Right lobe of liver (tissue), 6 donors: ENCODE measurements at regions not wholly inside any gene's neighbourhood (a gene's known extent, or its start where the extent isn't known, plus 50 kb on each side); places are given as distances from the start of the nearest gene placed in this dataset.
A peak's percentile ranks its signal among the peaks of the same experiment; 100 is the strongest.

ENCODE experiments used
- ATAC-seq, 4 donors: fragments of 200-7000 bp; cut with Tn5 transposase; one replicate each; pipeline ENCODE4 v1.9.1; 2020; ENCODE audit warnings: mild to moderate bottlenecking in 4 of 4, moderate library complexity in 4 of 4
- DNase-seq, 3 donors: peaks; one replicate each; pipeline ENCODE4 v3.0.0-alpha.2; 2020
- H3K27ac ChIP-seq, 3 donors: fragments of 200-600 bp; one replicate each; pipeline ENCODE4 v1.8.0; 2022
- H3K27me3 ChIP-seq, 2 donors: fragments of 200-600 bp; one replicate each; pipeline ENCODE4 v1.8.0; 2022
- H3K36me3 ChIP-seq, 4 donors: fragments of 200-600 bp; sonication (generic) in 1 of 4; one replicate each; pipeline versions ENCODE4 v1.5.1 to v1.8.0; 2017 to 2022; ENCODE audit warnings: control low read depth in 1 of 4
- H3K4me1 ChIP-seq, 4 donors: fragments of 200-600 bp; sonication (generic) in 1 of 4; one replicate each; pipeline versions ENCODE4 v1.5.1 to v1.8.0; 2017 to 2022; ENCODE audit warnings: control low read depth in 1 of 4
- H3K4me3 ChIP-seq, 3 donors: fragments of 200-600 bp; one replicate each; pipeline ENCODE4 v1.8.0; 2022
- H3K9me3 ChIP-seq, 4 donors: fragments of 200-600 bp; sonication (generic) in 1 of 4; one replicate each; pipeline versions ENCODE4 v1.5.1 to v1.8.0; 2017 to 2022; ENCODE audit warnings: control low read depth in 1 of 4
- CTCF ChIP-seq, 4 donors: fragments of 200-600 bp in 3 of 4; fragments of 450-650 bp in 1 of 4; IDR thresholded peaks; one replicate each; pipeline versions ENCODE4 v1.5.1 to v1.8.0; 2016 to 2022; ENCODE audit warnings: antibody characterized with exemption in 4 of 4, mild to moderate bottlenecking in 2 of 4
- POLR2A ChIP-seq: fragments of 450-650 bp; IDR thresholded peaks from one replicate; pipeline ENCODE4 v1.6.1; 2017; ENCODE audit warnings: antibody characterized with exemption, mild to moderate bottlenecking
- WGBS: methylation state at CpG from one replicate; pipeline ENCODE4 v1.1.6; 2018; ENCODE audit warnings: low coverage, low lambda C conversion rate; ENCODE audit not compliant: insufficient coverage; ENCODE audit errors: missing lambda C conversion rate; 5-methylcytosine and 5-hydroxymethylcytosine counted together
- intact Hi-C, 2 donors: fragments of 100-400 bp; cut with DNase I; formaldehyde crosslinking; loops; one replicate each; pipeline versions ENCODE4 v1.11.2 to v1.14.1; 2022
- donor health status: DM: no; HTN: yes; CAD: no.
- donor health status: DM: no; HTN: no; CAD: no.
- donor health status: DM: no; HTN: no; CAD: no.
- donor health status: DM: no; HTN: yes; CAD: no.
- donor health status: DM: no; HTN: yes; CAD: no.

GRCh38 chr1:61538228-61538627 is 186.7 kb downstream of the TM2D1 start:
- H3K36me3 ChIP-seq, result no peaks in the 10 kb centered on the region
- H3K27ac ChIP-seq, result no peak overlapping the region
- no peak for TF ChIP-seq POLR2A
- no peak for TF ChIP-seq CTCF (IDR thresholded peaks at IDR 0.05)
- H3K4me1 ChIP-seq, result no peaks in the 10 kb centered on the region
- H3K4me3 ChIP-seq, result no peak overlapping the region
- ATAC-seq (no peak), DNase-seq (no peak)
- H3K9me3 ChIP-seq, result peaks cover 0 to 3% (median 0%) of the 10 kb centered on the region in 4 donors
- no peaks in the 10 kb centered on the region for H3K27me3 ChIP-seq
- intact Hi-C loops, result no loop called here
- WGBS, result 71% methylated on average over 4 of the region's 4 CpGs

GRCh38 chr1:61536174-61537108 is 188.5 kb downstream of the TM2D1 start:
- H3K36me3 ChIP-seq, result no peaks in the 10 kb centered on the region
- H3K4me1 ChIP-seq, result no peaks in the 10 kb centered on the region
- H3K9me3 ChIP-seq, result peaks cover 0 to under 1% (median 0%) of the 10 kb centered on the region in 4 donors
- WGBS, result 72% methylated on average over 3 of the region's 3 CpGs
- DNase-seq (no peak), ATAC-seq (no peak)
- intact Hi-C loops, result no loop called here
- no peak overlapping the region for H3K27ac ChIP-seq
- TF ChIP-seq CTCF (IDR thresholded peaks at IDR 0.05) (no peak), POLR2A (no peak)
- H3K4me3 ChIP-seq, result no peak overlapping the region
- H3K27me3 ChIP-seq, result no peaks in the 10 kb centered on the region

- Histone ChIP-seq H3K27ac (no peak overlapping the region), H3K9me3 (no peaks in the 10 kb centered on the region), H3K4me1 (no peaks in the 10 kb centered on the region), H3K4me3 (no peak overlapping the region), H3K27me3 (no peaks in the 10 kb centered on the region), H3K36me3 (no peaks in the 10 kb centered on the region)
- intact Hi-C loops, result no loop called here
- WGBS, result 100% methylated on average over 1 of the region's 1 CpG
- peak; percentile 30 to 57 (median 38) for ATAC-seq
- TF ChIP-seq CTCF (IDR thresholded peaks at IDR 0.05), result no peak
- no peak for TF ChIP-seq POLR2A
- DNase-seq, result no peak
These were observed 190.1 kb downstream of the TM2D1 start for GRCh38 chr1:61534847-61535246.

- no peak overlapping the region for H3K4me3 ChIP-seq
- intact Hi-C loops, result no loop called here
- no peaks in the 10 kb centered on the region for H3K36me3 ChIP-seq
- no peaks in the 10 kb centered on the region for H3K27me3 ChIP-seq
- TF ChIP-seq POLR2A, result no peak
- TF ChIP-seq CTCF (IDR thresholded peaks at IDR 0.05), result no peak
- no peaks in the 10 kb centered on the region for H3K9me3 ChIP-seq
- WGBS, result 54% methylated on average over 1 of the region's 1 CpG
- no peaks in the 10 kb centered on the region for H3K4me1 ChIP-seq
- no peak overlapping the region for H3K27ac ChIP-seq
- DNase-seq (no peak), ATAC-seq (no peak)
These were observed 191.4 kb downstream of the TM2D1 start for GRCh38 chr1:61533546-61533945.
